ENCODE measurements at regions not wholly inside any gene's neighbourhood (a gene's known extent, or its start where the extent isn't known, plus 50 kb on each side); places are given as distances from the start of the nearest gene placed in this dataset.
"Not testable (repeated sequence)": the region's sequence is repeated elsewhere in the genome, so short reads cannot be mapped to it uniquely, and the experiment has no call there.

GRCh38 chr13:64165826-64166225 is 2750.2 kb upstream of the PCDH20 start:
- H3K4me3 Mint-ChIP-seq = no peak overlapping the region
- H3K9me3 Mint-ChIP-seq = peaks cover 12% of the 10 kb centered on the region
- no peaks in the 10 kb centered on the region for H3K27me3 Mint-ChIP-seq
- H3K36me3 Mint-ChIP-seq (ENCODE audit: low read depth) = no peaks in the 10 kb centered on the region
- no peak for DNase-seq
- no peak for ATAC-seq
- no peak overlapping the region for H3K27ac Mint-ChIP-seq
- no peaks in the 10 kb centered on the region for H3K4me1 Mint-ChIP-seq

DNA sequence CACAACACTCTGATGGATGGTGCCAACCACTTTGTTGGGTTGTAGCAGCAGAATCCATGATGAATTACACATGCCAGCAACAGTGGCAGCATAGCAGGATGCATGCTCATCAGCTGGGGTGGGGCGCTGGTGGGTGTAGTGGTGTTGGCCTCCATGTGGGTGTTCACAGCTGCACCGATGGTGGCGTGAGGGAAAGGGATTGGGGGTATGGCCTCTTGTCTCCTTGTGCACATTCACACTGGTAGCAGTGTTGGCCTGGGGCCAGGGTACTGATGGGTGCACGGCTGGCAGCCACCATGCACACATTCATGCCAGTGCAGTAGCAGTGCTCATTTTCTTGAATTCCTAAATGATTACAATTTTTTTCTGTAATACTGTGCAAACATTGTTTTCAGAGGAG is 2748.8 kb upstream of the PCDH20 start:
- ATAC-seq (no peak), DNase-seq (no peak)
- H3K9me3 Mint-ChIP-seq = peaks cover 11% of the 10 kb centered on the region
- H3K36me3 Mint-ChIP-seq (ENCODE audit: low read depth) = no peaks in the 10 kb centered on the region
- no peak overlapping the region for H3K27ac Mint-ChIP-seq
- no peaks in the 10 kb centered on the region for H3K27me3 Mint-ChIP-seq
- no peak overlapping the region for H3K4me3 Mint-ChIP-seq
- H3K4me1 Mint-ChIP-seq = no peaks in the 10 kb centered on the region

DNA sequence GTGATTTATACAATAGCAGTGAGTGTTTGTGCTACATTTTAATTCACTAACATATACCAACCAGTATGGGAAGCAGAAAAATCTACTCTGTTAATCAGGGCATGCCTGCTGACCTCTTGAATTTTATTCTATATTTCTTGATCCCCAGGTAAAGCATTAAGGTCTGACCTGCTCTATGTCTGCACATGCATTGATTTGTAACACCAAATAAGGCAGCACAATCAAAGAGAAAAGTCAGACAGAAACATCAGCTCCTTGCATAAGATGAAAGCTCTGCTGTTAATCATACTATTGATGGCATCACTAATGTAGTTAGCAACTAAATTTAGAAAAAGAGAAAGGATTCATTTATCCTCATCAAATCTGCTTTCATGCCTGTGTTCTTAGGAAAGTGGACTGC is 2744.8 kb upstream of the PCDH20 start:
- Mint-ChIP-seq H3K27me3 (no peaks in the 10 kb centered on the region), H3K9me3 (peaks cover 11% of the 10 kb centered on the region)
- no peak for ATAC-seq

GRCh38 chr13:64158908-64159307 is 2743.3 kb upstream of the PCDH20 start:
- no peak for ATAC-seq
- Mint-ChIP-seq H3K27me3 (no peaks in the 10 kb centered on the region), H3K36me3 (ENCODE audit: low read depth) (no peaks in the 10 kb centered on the region), H3K4me3 (no peak overlapping the region), H3K9me3 (peaks cover 7% of the 10 kb centered on the region), H3K27ac (no peak overlapping the region), H3K4me1 (no peaks in the 10 kb centered on the region)
- DNase-seq = no peak

More for the DNA sequence above, 2744.8 kb upstream of the PCDH20 start:
- Mint-ChIP-seq H3K36me3 (ENCODE audit: low read depth) (no peaks in the 10 kb centered on the region), H3K4me3 (no peak overlapping the region), H3K27ac (no peak overlapping the region), H3K4me1 (no peaks in the 10 kb centered on the region)
- DNase-seq = no peak

- no peaks in the 10 kb centered on the region for H3K4me1 Mint-ChIP-seq
- no peak overlapping the region for H3K27ac Mint-ChIP-seq
- H3K4me3 Mint-ChIP-seq = no peak overlapping the region
- DNase-seq = no peak
- no peak for ATAC-seq
- no peaks in the 10 kb centered on the region for H3K36me3 Mint-ChIP-seq (ENCODE audit: low read depth)
- H3K9me3 Mint-ChIP-seq = peaks cover 20% of the 10 kb centered on the region
- H3K27me3 Mint-ChIP-seq = no peaks in the 10 kb centered on the region
Measured at GRCh38 chr13:64154514-64154913, 2738.9 kb upstream of the PCDH20 start.

GRCh38 chr13:64130600-64130999 is 2715.0 kb upstream of the PCDH20 start:
- Mint-ChIP-seq H3K4me3 (no peak overlapping the region), H3K9me3 (peaks cover 7% of the 10 kb centered on the region), H3K27ac (no peak overlapping the region), H3K36me3 (ENCODE audit: low read depth) (no peaks in the 10 kb centered on the region), H3K27me3 (no peaks in the 10 kb centered on the region), H3K4me1 (no peaks in the 10 kb centered on the region)
- DNase-seq (no peak), ATAC-seq (no peak)

GRCh38 chr13:64130171-64130570 is 2714.5 kb upstream of the PCDH20 start:
- Mint-ChIP-seq H3K27me3 (no peaks in the 10 kb centered on the region), H3K36me3 (ENCODE audit: low read depth) (no peaks in the 10 kb centered on the region), H3K9me3 (peaks cover 7% of the 10 kb centered on the region), H3K4me3 (no peak overlapping the region), H3K27ac (no peak overlapping the region), H3K4me1 (no peaks in the 10 kb centered on the region)
- no peak for DNase-seq
- ATAC-seq = no peak

- ATAC-seq (no peak), DNase-seq (no peak)
- no peak overlapping the region for H3K4me3 Mint-ChIP-seq
- H3K27me3 Mint-ChIP-seq = no peaks in the 10 kb centered on the region
- H3K4me1 Mint-ChIP-seq = no peaks in the 10 kb centered on the region
- peaks cover 3% of the 10 kb centered on the region for H3K9me3 Mint-ChIP-seq
- H3K27ac Mint-ChIP-seq = no peak overlapping the region
- no peaks in the 10 kb centered on the region for H3K36me3 Mint-ChIP-seq (ENCODE audit: low read depth)
Measured at GRCh38 chr13:64127856-64128255, 2712.2 kb upstream of the PCDH20 start.

DNA sequence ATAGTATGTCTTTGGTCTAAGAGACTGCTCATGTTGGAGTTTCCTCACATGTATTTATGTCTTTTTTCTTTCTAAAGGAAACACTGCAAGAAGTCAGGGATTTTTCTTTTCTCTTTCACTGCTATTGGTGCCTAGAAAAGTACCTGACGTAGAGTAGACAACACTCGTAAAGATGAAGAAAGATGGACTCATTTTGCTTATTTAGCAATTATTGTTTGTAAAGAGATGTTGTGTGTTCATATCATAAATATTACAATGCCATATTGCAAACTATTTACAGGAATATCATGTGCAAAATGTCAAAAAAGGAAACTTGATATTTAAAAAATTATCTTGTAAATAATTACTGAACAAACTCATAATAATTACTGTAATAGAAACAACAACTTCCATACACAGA is 2711.5 kb upstream of the PCDH20 start:
- no peaks in the 10 kb centered on the region for H3K36me3 Mint-ChIP-seq (ENCODE audit: low read depth)

DNA sequence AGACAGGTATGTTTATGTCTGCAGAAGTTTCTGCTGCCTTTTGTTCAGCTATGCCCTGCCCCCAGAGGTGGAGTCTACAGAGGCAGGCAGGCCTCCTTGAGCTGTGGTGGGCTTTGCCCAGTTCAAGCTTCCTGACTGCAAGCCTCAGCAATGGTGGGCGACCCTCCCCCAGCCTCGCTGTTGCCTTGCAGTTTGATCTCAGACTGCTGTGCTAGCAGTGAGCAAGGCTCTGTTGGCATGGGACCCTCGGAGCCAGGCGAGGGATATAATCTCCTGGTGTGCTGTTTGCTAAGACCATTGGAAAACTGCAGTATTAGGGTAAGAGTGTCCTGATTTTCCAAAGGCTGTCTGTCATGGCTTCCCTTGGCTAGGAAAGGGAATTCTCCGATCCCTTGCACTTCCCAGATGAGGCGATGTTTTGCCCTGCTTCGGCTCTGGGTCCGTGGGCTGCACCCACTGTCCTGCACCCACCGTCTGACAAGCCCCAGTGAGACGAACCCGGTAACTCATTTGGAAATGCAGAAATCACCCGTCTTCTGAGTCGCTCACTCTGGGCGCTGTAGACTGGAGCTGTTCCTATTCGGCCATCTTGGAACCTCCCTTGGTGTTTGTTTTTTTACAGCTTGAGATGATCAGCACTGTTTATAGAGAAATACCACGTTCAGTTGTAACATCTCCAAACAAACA is 2705.5 kb upstream of the PCDH20 start:
- H3K36me3 Mint-ChIP-seq (ENCODE audit: low read depth); H3K4me3 Mint-ChIP-seq; H3K4me1 Mint-ChIP-seq; H3K27me3 Mint-ChIP-seq; ATAC-seq; H3K27ac Mint-ChIP-seq; DNase-seq: not testable (repeated sequence)
- H3K9me3 Mint-ChIP-seq = peaks cover 22% of the 10 kb centered on the region

More for the DNA sequence above, 2711.5 kb upstream of the PCDH20 start:
- Mint-ChIP-seq H3K27ac (no peak overlapping the region), H3K27me3 (no peaks in the 10 kb centered on the region), H3K4me3 (no peak overlapping the region), H3K9me3 (peaks cover 3% of the 10 kb centered on the region), H3K4me1 (no peaks in the 10 kb centered on the region)
- DNase-seq (no peak), ATAC-seq (no peak)

DNA sequence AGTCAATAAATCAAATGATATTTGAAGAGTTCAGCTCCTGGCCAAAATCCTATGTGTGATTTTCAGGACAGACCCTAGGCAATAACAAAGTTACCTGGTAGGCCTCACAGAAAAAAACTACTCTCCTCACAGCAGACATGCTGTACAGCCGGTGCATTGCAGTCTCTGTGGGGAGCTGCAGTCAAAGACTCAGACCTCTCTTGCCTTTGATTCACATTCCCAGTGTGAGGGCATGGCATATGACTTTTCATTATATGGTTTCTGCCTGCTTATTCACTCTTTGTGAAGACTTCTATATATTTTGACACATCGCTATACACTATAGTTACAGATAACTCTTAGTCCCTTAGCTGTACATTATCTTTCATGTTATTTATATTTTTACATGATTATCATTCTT is 2684.3 kb upstream of the PCDH20 start:
- Mint-ChIP-seq H3K4me3 (no peak overlapping the region), H3K36me3 (ENCODE audit: low read depth) (no peaks in the 10 kb centered on the region), H3K4me1 (no peaks in the 10 kb centered on the region), H3K27me3 (no peaks in the 10 kb centered on the region), H3K27ac (no peak overlapping the region), H3K9me3 (peaks cover 7% of the 10 kb centered on the region)
- ATAC-seq (no peak), DNase-seq (no peak)

- H3K4me1 Mint-ChIP-seq = no peaks in the 10 kb centered on the region
- H3K27ac Mint-ChIP-seq = no peak overlapping the region
- ATAC-seq (no peak), DNase-seq (no peak)
- peaks cover 15% of the 10 kb centered on the region for H3K9me3 Mint-ChIP-seq
- no peak overlapping the region for H3K4me3 Mint-ChIP-seq
- no peaks in the 10 kb centered on the region for H3K36me3 Mint-ChIP-seq (ENCODE audit: low read depth)
- no peaks in the 10 kb centered on the region for H3K27me3 Mint-ChIP-seq
Measured at GRCh38 chr13:64090311-64090710, 2674.7 kb upstream of the PCDH20 start.

DNA sequence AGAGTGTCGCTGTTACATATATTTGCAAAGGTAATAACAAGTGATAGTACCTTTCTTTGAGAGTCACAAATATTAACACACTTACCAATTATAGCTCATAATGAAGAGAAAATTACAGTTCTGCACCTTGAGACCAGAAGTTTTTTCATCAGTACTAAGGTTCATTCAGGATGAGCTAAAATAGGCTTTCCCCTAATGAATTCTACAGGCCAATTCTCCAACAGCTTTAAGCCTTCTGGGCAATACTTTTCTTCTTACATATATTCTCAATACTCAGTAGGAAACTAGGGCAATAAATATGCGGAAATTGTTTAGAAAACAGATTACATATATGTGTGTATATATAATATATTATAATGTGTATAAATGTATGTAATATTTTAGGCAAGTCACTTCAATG is 2672.8 kb upstream of the PCDH20 start:
- Mint-ChIP-seq H3K27ac (no peak overlapping the region), H3K9me3 (peaks cover 10% of the 10 kb centered on the region), H3K36me3 (ENCODE audit: low read depth) (no peaks in the 10 kb centered on the region), H3K4me3 (no peak overlapping the region), H3K4me1 (no peaks in the 10 kb centered on the region), H3K27me3 (no peaks in the 10 kb centered on the region)
- ATAC-seq (no peak), DNase-seq (no peak)

GRCh38 chr13:64087624-64088023 is 2672.0 kb upstream of the PCDH20 start:
- Mint-ChIP-seq H3K27ac (no peak overlapping the region), H3K36me3 (ENCODE audit: low read depth) (no peaks in the 10 kb centered on the region), H3K4me1 (no peaks in the 10 kb centered on the region), H3K9me3 (peaks cover 16% of the 10 kb centered on the region), H3K4me3 (no peak overlapping the region), H3K27me3 (no peaks in the 10 kb centered on the region)
- DNase-seq (no peak), ATAC-seq (no peak)

DNA sequence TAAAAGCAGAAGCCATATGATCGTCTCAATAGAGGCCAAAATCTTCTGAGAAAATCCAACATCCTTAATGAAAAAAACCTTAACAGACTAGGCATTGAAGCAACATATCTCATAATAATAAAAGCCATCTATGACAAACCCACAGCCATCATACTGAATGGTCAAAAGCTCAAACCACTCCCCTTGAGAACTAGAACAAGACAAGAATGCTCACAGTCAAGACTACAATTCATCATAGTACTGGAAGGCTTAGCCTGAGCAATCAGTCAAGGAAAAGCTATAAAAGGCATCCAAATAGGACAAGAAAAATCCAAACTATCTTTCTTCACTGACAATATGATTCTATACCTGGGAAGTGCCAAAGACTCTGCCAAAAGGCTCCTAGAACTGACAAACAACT is 2668.2 kb upstream of the PCDH20 start:
- no peak overlapping the region for H3K4me3 Mint-ChIP-seq
- no peak overlapping the region for H3K27ac Mint-ChIP-seq
- H3K36me3 Mint-ChIP-seq (ENCODE audit: low read depth) = no peaks in the 10 kb centered on the region
- H3K9me3 Mint-ChIP-seq = peaks cover 16% of the 10 kb centered on the region
- H3K27me3 Mint-ChIP-seq = no peaks in the 10 kb centered on the region
- DNase-seq = no peak
- H3K4me1 Mint-ChIP-seq = no peaks in the 10 kb centered on the region
- no peak for ATAC-seq

- Mint-ChIP-seq H3K27ac (no peak overlapping the region), H3K9me3 (peaks cover 16% of the 10 kb centered on the region), H3K4me3 (no peak overlapping the region), H3K4me1 (no peaks in the 10 kb centered on the region), H3K36me3 (ENCODE audit: low read depth) (no peaks in the 10 kb centered on the region), H3K27me3 (no peaks in the 10 kb centered on the region)
- DNase-seq = no peak
- no peak for ATAC-seq
Measured at GRCh38 chr13:64083396-64083795, 2667.7 kb upstream of the PCDH20 start.
